GM21825 (cell line): ENCODE measurements at regions not wholly inside any gene's neighbourhood (a gene's known extent, or its start where the extent isn't known, plus 50 kb on each side); places are given as distances from the start of the nearest gene placed in this dataset.

Source experiments
- ATAC-seq: cut with Tn5 transposase; IDR thresholded peaks from one replicate; pipeline ENCODE4 v1.9.1; 2021; ENCODE audit warnings: mild to moderate bottlenecking, moderate library complexity; ENCODE audit not compliant: unreplicated experiment

- ATAC-seq: no peak
These were observed 172.8 kb downstream of the GATA3 start for GRCh38 chr10:8227246-8227645.

- ATAC-seq: no peak
These were observed 174.7 kb downstream of the GATA3 start for GRCh38 chr10:8229153-8229552.

- no peak for ATAC-seq
These were observed 176.4 kb downstream of the GATA3 start for GRCh38 chr10:8230902-8231301.

- ATAC-seq: no peak
These were observed 178.6 kb downstream of the GATA3 start for GRCh38 chr10:8233049-8233448.

GRCh38 chr10:8233832-8234259, 179.4 kb downstream of the GATA3 start:
- no peak for ATAC-seq

GRCh38 chr10:8235253-8236027, 181.0 kb downstream of the GATA3 start:
- ATAC-seq: no peak

- no peak for ATAC-seq
These were observed 184.5 kb downstream of the GATA3 start for GRCh38 chr10:8238986-8239385.

- no peak for ATAC-seq
These were observed 186.4 kb downstream of the GATA3 start for GRCh38 chr10:8240861-8241260.

GRCh38 chr10:8242295-8242872, 187.9 kb downstream of the GATA3 start:
- no peak for ATAC-seq

GRCh38 chr10:8245131-8245813, 190.8 kb downstream of the GATA3 start:
- peak; percentile 65 for ATAC-seq

- no peak for ATAC-seq
These were observed 191.3 kb downstream of the GATA3 start for GRCh38 chr10:8245814-8246142.

GRCh38 chr10:8246548-8246947, 192.1 kb downstream of the GATA3 start:
- no peak for ATAC-seq

- ATAC-seq: no peak
These were observed 192.7 kb downstream of the GATA3 start for GRCh38 chr10:8247191-8247590.

- no peak for ATAC-seq
These were observed 194.4 kb downstream of the GATA3 start for GRCh38 chr10:8248868-8249267.

- ATAC-seq: no peak
These were observed 199.9 kb downstream of the GATA3 start for GRCh38 chr10:8254350-8254749.

- ATAC-seq: no peak
These were observed 200.8 kb downstream of the GATA3 start for GRCh38 chr10:8255301-8255700.

- no peak for ATAC-seq
These were observed 206.2 kb downstream of the GATA3 start for GRCh38 chr10:8260645-8261044.

- no peak for ATAC-seq
These were observed 207.8 kb downstream of the GATA3 start for GRCh38 chr10:8262317-8262716.

GRCh38 chr10:8269976-8270375, 215.5 kb downstream of the GATA3 start:
- ATAC-seq: no peak

- ATAC-seq: no peak
These were observed 218.4 kb downstream of the GATA3 start for GRCh38 chr10:8272794-8273425.

- no peak for ATAC-seq
These were observed 219.3 kb downstream of the GATA3 start for GRCh38 chr10:8273749-8274148.

- ATAC-seq: no peak
These were observed 221.4 kb downstream of the GATA3 start for GRCh38 chr10:8275911-8276310.
